NOMO-1 (cell line): ENCODE measurements at regions not wholly inside any gene's neighbourhood (a gene's known extent, or its start where the extent isn't known, plus 50 kb on each side); places are given as distances from the start of the nearest gene placed in this dataset.
A peak's percentile ranks its signal among the peaks of the same experiment; 100 is the strongest.

Experiments used
- DNase-seq, 2 experiments: peaks; one replicate each; lab custom pipeline; 2025; ENCODE audit not compliant: unreplicated experiment in 2 of 2; lab: John Stamatoyannopoulos, UW

- no peak for DNase-seq
These were observed 836.1 kb upstream of the FANCL start for GRCh38 chr2:59077026-59077725.

- DNase-seq: no peak
These were observed 835.0 kb upstream of the FANCL start for GRCh38 chr2:59076079-59076619.

- no peak for DNase-seq
These were observed 832.9 kb upstream of the FANCL start for GRCh38 chr2:59074071-59074470.

- no peak for DNase-seq
These were observed 832.2 kb upstream of the FANCL start for GRCh38 chr2:59073286-59073685.

- DNase-seq: no peak
These were observed 827.1 kb upstream of the FANCL start for GRCh38 chr2:59068255-59068654.

- no peak for DNase-seq
These were observed 825.8 kb upstream of the FANCL start for GRCh38 chr2:59066787-59067399.

GRCh38 chr2:59047373-59047995 lies 806.4 kb upstream of the FANCL start:
- DNase-seq: no peak

- no peak for DNase-seq
These were observed 805.6 kb upstream of the FANCL start for GRCh38 chr2:59046401-59047372.

- no peak for DNase-seq
These were observed 803.6 kb upstream of the FANCL start for GRCh38 chr2:59044736-59045135.

- no peak for DNase-seq
These were observed 800.0 kb upstream of the FANCL start for GRCh38 chr2:59041139-59041538.

GRCh38 chr2:59034837-59035236 lies 793.7 kb upstream of the FANCL start:
- DNase-seq: no peak

GRCh38 chr2:59034106-59034505 lies 793.0 kb upstream of the FANCL start:
- DNase-seq: no peak

GRCh38 chr2:59033661-59034060 lies 792.5 kb upstream of the FANCL start:
- no peak for DNase-seq

GRCh38 chr2:59032499-59032898 lies 791.4 kb upstream of the FANCL start:
- DNase-seq: no peak

- no peak for DNase-seq
These were observed 787.9 kb upstream of the FANCL start for GRCh38 chr2:59029058-59029457.

- DNase-seq: no peak
These were observed 786.2 kb upstream of the FANCL start for GRCh38 chr2:59027320-59027719.

GRCh38 chr2:59025157-59025757 lies 784.1 kb upstream of the FANCL start:
- DNase-seq: peak; percentile 2 to 32

GRCh38 chr2:59021786-59022185 lies 780.7 kb upstream of the FANCL start:
- DNase-seq: no peak

- no peak for DNase-seq
These were observed 778.5 kb upstream of the FANCL start for GRCh38 chr2:59019566-59020159.

GRCh38 chr2:59018737-59019136 lies 777.6 kb upstream of the FANCL start:
- no peak for DNase-seq
